Upper lobe of left lung (tissue), 4 donors: ENCODE measurements at regions not wholly inside any gene's neighbourhood (a gene's known extent, or its start where the extent isn't known, plus 50 kb on each side); places are given as distances from the start of the nearest gene placed in this dataset.

ENCODE experiments used
- POLR2AphosphoS5 ChIP-seq, 2 donors: sonication (generic); formaldehyde crosslinking; IDR thresholded peaks; one replicate each; pipeline ENCODE4 v1.5.1; 2017; ENCODE audit warnings: antibody characterized with exemption in 2 of 2
- TF ChIP-seq, protein P1 (sequence below), 6 experiments: fragments of 450-650 bp in 4 of 6; fragments of 200-600 bp in 2 of 6; sonication (generic) in 2 of 6; IDR thresholded peaks; one replicate each; pipeline ENCODE4 v1.5.1; 2016 to 2019; ENCODE audit warnings: antibody characterized with exemption in 6 of 6

DNA sequence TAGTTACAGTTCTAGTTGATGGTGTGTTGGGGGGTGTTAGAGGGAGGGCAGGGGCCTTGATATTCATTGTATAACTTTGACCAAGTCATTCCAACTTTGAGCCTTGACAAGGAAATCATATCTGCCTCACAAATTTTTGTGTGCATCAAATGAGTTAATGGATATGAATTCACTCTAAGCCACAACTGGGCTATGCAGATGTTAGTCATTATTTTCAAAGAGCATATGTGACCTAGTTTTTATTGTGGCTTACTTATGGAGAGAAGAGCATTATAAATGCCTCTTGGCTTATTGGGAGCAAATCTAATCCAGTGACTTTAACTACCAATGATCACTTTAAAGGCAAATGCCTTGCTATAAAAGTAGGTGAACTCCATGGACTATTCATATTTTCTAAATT is 250.2 kb downstream of the LPIN1 start:
- TF ChIP-seq, protein P1, sequence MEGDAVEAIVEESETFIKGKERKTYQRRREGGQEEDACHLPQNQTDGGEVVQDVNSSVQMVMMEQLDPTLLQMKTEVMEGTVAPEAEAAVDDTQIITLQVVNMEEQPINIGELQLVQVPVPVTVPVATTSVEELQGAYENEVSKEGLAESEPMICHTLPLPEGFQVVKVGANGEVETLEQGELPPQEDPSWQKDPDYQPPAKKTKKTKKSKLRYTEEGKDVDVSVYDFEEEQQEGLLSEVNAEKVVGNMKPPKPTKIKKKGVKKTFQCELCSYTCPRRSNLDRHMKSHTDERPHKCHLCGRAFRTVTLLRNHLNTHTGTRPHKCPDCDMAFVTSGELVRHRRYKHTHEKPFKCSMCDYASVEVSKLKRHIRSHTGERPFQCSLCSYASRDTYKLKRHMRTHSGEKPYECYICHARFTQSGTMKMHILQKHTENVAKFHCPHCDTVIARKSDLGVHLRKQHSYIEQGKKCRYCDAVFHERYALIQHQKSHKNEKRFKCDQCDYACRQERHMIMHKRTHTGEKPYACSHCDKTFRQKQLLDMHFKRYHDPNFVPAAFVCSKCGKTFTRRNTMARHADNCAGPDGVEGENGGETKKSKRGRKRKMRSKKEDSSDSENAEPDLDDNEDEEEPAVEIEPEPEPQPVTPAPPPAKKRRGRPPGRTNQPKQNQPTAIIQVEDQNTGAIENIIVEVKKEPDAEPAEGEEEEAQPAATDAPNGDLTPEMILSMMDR (IDR thresholded peaks at IDR 0.05), result no peak
- no peak for TF ChIP-seq POLR2AphosphoS5 (IDR thresholded peaks at IDR 0.05)
